ENCODE measurements at regions not wholly inside any gene's neighbourhood (a gene's known extent, or its start where the extent isn't known, plus 50 kb on each side); places are given as distances from the start of the nearest gene placed in this dataset.

DNA sequence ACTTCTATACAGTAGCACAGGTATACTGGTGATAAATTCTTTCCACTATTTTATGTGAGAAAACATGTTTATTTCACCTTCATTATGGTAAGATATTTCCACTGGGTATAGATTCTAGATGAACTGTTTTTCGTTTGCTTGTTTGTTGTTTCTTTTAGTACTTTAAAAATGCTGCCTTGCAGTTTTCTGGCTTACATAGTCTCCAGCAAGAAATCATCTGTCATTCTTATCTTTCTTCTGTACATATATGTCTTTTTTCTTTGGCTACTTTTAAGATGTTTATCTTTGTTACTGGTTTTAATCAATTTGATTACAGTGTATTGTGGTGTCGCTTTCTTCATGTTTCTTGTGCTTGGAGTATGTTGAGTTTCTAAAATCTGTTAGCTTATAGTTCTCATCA, 333.3 kb upstream of the HTR2A start:
- no peak for ATAC-seq (ENCODE audit: low read depth)
- H3K9me3 ChIP-seq (ENCODE audit: severe bottlenecking): no peaks in the 10 kb centered on the region
- H3K36me3 ChIP-seq (ENCODE audit: low read depth): no peaks in the 10 kb centered on the region
- TF ChIP-seq, protein P1, sequence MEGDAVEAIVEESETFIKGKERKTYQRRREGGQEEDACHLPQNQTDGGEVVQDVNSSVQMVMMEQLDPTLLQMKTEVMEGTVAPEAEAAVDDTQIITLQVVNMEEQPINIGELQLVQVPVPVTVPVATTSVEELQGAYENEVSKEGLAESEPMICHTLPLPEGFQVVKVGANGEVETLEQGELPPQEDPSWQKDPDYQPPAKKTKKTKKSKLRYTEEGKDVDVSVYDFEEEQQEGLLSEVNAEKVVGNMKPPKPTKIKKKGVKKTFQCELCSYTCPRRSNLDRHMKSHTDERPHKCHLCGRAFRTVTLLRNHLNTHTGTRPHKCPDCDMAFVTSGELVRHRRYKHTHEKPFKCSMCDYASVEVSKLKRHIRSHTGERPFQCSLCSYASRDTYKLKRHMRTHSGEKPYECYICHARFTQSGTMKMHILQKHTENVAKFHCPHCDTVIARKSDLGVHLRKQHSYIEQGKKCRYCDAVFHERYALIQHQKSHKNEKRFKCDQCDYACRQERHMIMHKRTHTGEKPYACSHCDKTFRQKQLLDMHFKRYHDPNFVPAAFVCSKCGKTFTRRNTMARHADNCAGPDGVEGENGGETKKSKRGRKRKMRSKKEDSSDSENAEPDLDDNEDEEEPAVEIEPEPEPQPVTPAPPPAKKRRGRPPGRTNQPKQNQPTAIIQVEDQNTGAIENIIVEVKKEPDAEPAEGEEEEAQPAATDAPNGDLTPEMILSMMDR (IDR thresholded peaks at IDR 0.05; ENCODE audit: poor library complexity, severe bottlenecking): no peak
- H3K4me3 ChIP-seq (ENCODE audit: severe bottlenecking): no peak overlapping the region
- no peaks in the 10 kb centered on the region for H3K4me1 ChIP-seq (ENCODE audit: insufficient read depth, poor library complexity, severe bottlenecking)
- H3K27ac ChIP-seq (ENCODE audit: poor library complexity, severe bottlenecking): no peak overlapping the region
- no peaks in the 10 kb centered on the region for H3K27me3 ChIP-seq (ENCODE audit: insufficient read depth, poor library complexity, severe bottlenecking)
- no peak for DNase-seq (ENCODE audit: low spot score)

DNA sequence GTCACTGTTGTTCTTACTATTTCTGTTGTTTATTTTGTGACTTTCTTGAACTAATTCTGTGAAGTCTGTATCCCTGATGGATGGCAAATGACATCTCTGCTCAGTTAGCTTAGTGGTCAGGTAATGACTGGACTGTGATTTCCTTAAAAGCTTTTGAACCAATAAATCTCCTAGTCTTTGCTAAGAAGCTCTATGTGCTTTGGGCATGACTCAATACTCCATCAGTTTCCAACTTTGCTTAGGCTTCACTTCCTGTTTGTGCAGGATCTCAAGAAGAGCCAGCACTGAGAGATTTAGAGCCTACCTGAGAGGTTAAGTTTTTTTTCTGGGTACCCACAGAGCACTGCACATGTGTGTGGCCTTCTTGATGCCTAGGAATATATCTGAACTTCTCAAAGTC, 329.7 kb upstream of the HTR2A start:
- DNase-seq (ENCODE audit: low spot score) (no peak), ATAC-seq (ENCODE audit: low read depth) (no peak)
- Histone ChIP-seq H3K4me3 (ENCODE audit: severe bottlenecking) (no peak overlapping the region), H3K36me3 (ENCODE audit: low read depth) (no peaks in the 10 kb centered on the region), H3K27ac (ENCODE audit: poor library complexity, severe bottlenecking) (no peak overlapping the region), H3K27me3 (ENCODE audit: insufficient read depth, poor library complexity, severe bottlenecking) (no peaks in the 10 kb centered on the region), H3K4me1 (ENCODE audit: insufficient read depth, poor library complexity, severe bottlenecking) (no peaks in the 10 kb centered on the region), H3K9me3 (ENCODE audit: severe bottlenecking) (no peaks in the 10 kb centered on the region)
- TF ChIP-seq, protein P1 (IDR thresholded peaks at IDR 0.05; ENCODE audit: poor library complexity, severe bottlenecking): no peak

DNA sequence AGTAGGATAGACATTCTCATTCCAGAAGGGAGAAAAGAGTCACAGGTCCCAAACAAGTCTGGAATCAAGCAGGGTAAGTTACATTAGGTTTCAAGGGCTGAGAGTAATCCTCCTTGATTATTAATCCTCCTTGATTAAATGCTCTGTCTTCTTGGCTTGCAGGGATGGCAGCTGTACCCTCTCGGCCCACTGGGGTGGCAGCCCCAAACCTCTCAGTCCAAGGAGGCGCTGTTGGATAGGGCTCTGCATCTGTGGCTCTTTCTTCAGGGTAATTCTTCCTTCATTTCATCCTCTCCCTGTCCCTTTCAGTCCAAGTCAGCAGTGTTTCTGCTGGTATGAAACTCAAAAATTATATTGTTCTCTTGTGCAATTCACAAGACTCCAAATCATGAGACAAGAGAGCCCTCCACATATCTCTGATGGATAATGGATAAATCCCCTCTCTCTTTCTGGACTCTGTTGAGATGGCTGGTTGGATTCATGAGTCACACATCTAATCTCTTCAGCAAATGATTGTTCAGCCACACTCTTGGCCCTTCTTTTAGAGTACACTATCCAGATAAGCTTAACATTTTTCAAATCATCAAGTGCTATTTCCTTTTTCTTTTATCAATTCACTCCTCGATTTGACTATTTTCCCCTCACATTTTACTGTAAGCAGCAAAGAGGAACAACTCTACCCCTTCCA, 323.7 kb upstream of the HTR2A start:
- Histone ChIP-seq H3K9me3 (ENCODE audit: severe bottlenecking) (no peaks in the 10 kb centered on the region), H3K27ac (ENCODE audit: poor library complexity, severe bottlenecking) (no peak overlapping the region), H3K27me3 (ENCODE audit: insufficient read depth, poor library complexity, severe bottlenecking) (no peaks in the 10 kb centered on the region), H3K4me1 (ENCODE audit: insufficient read depth, poor library complexity, severe bottlenecking) (peaks cover 15% of the 10 kb centered on the region), H3K36me3 (ENCODE audit: low read depth) (no peaks in the 10 kb centered on the region), H3K4me3 (ENCODE audit: severe bottlenecking) (no peak overlapping the region)
- no peak for DNase-seq (ENCODE audit: low spot score)
- TF ChIP-seq, protein P1 (IDR thresholded peaks at IDR 0.05; ENCODE audit: poor library complexity, severe bottlenecking): no peak
- no peak for ATAC-seq (ENCODE audit: low read depth)

DNA sequence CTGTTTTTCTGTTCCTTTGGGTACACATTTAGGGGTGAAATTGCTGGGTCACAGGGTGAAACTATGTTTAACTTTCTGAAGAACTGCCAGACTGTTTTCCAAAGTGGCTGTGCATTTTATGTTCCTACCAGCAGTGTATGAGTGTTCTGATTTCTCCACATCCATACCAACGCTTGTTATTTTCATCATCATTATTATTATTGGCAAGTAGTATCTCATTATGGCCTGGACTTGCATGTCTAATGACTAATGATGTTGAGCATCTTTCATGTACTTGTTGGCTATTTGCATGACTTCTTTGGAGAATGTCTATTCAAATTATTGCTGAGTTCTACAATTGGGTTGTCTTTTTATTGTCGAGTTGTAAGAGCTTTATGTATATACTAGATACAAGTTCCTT, 321.8 kb upstream of the HTR2A start:
- Histone ChIP-seq H3K9me3 (ENCODE audit: severe bottlenecking) (no peaks in the 10 kb centered on the region), H3K4me3 (ENCODE audit: severe bottlenecking) (no peak overlapping the region), H3K27ac (ENCODE audit: poor library complexity, severe bottlenecking) (no peak overlapping the region), H3K4me1 (ENCODE audit: insufficient read depth, poor library complexity, severe bottlenecking) (peaks cover 20% of the 10 kb centered on the region), H3K36me3 (ENCODE audit: low read depth) (no peaks in the 10 kb centered on the region), H3K27me3 (ENCODE audit: insufficient read depth, poor library complexity, severe bottlenecking) (no peaks in the 10 kb centered on the region)
- DNase-seq (ENCODE audit: low spot score): no peak
- no peak for ATAC-seq (ENCODE audit: low read depth)
- TF ChIP-seq, protein P1 (IDR thresholded peaks at IDR 0.05; ENCODE audit: poor library complexity, severe bottlenecking): no peak

DNA sequence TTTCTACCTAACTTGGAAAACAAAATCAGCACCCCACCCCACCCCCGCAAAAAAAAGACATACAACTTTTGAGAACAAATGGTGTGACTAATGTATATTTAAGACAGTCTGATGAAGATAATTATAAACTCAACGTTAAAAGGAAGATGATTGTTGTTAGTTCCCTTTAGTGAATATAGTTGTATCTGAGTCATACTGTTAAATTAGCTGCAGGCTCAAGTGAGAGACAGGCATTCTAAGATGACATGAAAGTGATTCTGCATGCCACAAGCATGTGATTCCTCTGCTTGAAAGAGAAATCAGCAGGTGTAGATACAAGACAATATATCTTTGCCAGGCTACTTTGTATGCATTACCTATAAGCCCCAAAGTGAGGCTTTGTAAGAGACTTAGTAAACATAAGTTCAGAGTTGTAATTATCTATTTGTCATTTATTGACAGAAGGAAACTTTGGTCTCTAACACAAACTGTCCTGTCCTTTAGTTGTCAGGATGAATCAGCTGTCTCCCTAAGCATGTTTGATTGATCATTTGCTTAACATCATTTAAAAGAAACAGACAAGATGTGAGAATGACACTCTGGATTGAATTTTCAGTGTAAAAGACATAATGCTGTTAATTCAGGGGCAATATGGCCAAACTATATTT, 319.4 kb upstream of the HTR2A start:
- no peak overlapping the region for H3K4me3 ChIP-seq (ENCODE audit: severe bottlenecking)
- H3K36me3 ChIP-seq (ENCODE audit: low read depth): no peaks in the 10 kb centered on the region
- DNase-seq (ENCODE audit: low spot score): no peak
- H3K9me3 ChIP-seq (ENCODE audit: severe bottlenecking): no peaks in the 10 kb centered on the region
- TF ChIP-seq, protein P1 (IDR thresholded peaks at IDR 0.05; ENCODE audit: poor library complexity, severe bottlenecking): no peak
- H3K4me1 ChIP-seq (ENCODE audit: insufficient read depth, poor library complexity, severe bottlenecking): peaks cover 25% of the 10 kb centered on the region
- H3K27me3 ChIP-seq (ENCODE audit: insufficient read depth, poor library complexity, severe bottlenecking): no peaks in the 10 kb centered on the region
- peak overlapping the region; percentile 86 for H3K27ac ChIP-seq (ENCODE audit: poor library complexity, severe bottlenecking)
- peak; percentile 65 for ATAC-seq (ENCODE audit: low read depth)

All from RWPE2 (cell line).